Type B pancreatic cell (in vitro differentiated cells): ENCODE measurements at regions not wholly inside any gene's neighbourhood (a gene's known extent, or its start where the extent isn't known, plus 50 kb on each side); places are given as distances from the start of the nearest gene placed in this dataset.
"Not testable (repeated sequence)": the region's sequence is repeated elsewhere in the genome, so short reads cannot be mapped to it uniquely, and the experiment has no call there.

Experiments
- DNase-seq: peaks from one replicate; pipeline ENCODE4 v3.0.0; 2021; ENCODE audit warnings: mixed read lengths; ENCODE audit not compliant: unreplicated experiment; ENCODE audit errors: extremely low spot score
- H3K27ac Mint-ChIP-seq: 2 replicates; pipeline ENCODE4 v1.8.0; 2021; ENCODE audit warnings: mild to moderate bottlenecking, mixed read lengths
- H3K27me3 Mint-ChIP-seq: 2 replicates; pipeline ENCODE4 v1.8.0; 2021; ENCODE audit warnings: mixed read lengths
- H3K36me3 Mint-ChIP-seq: 2 replicates; pipeline ENCODE4 v1.8.0; 2021; ENCODE audit warnings: mixed read lengths
- H3K4me1 Mint-ChIP-seq: one replicate; pipeline ENCODE4 v1.8.0; 2021; ENCODE audit warnings: mixed read lengths; ENCODE audit not compliant: unreplicated experiment
- H3K4me3 Mint-ChIP-seq: 2 replicates; pipeline ENCODE4 v1.8.0; 2021; ENCODE audit warnings: mild to moderate bottlenecking, mixed read lengths
- H3K9me3 Mint-ChIP-seq: 2 replicates; pipeline ENCODE4 v1.8.0; 2021; ENCODE audit warnings: mixed read lengths
- TF ChIP-seq, protein P1 (sequence below): fragments of 200-600 bp; sonication (generic); conservative IDR thresholded peaks from 2 replicates; pipeline ENCODE4 v1.5.0; 2021; ENCODE audit warnings: antibody characterized with exemption, mild to moderate bottlenecking

DNA sequence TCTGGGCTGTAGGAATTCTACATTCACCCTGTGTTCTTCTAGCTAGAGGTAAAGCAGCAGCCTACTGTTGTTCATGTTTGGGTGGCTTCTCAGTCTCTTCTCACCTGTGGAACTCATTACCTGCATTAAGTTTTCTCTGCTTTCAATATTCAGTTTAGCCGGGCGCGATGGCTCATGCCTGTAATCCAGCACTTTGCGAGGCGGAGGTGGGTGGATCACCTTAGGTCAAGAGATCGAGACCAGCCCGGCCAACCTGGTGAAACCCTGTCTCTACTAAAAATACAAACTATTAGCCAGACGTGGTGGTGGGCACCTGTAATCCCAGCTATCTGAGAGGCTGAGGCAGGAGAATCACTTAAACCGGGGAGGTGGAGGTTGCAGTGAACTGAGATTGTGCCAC is 139.8 kb upstream of the UBE2E3 start:
- DNase-seq: no peak
- H3K4me1 Mint-ChIP-seq: no peaks in the 10 kb centered on the region
- H3K27ac Mint-ChIP-seq: no peak overlapping the region
- no peaks in the 10 kb centered on the region for H3K9me3 Mint-ChIP-seq
- no peak overlapping the region for H3K4me3 Mint-ChIP-seq
- TF ChIP-seq, protein P1, sequence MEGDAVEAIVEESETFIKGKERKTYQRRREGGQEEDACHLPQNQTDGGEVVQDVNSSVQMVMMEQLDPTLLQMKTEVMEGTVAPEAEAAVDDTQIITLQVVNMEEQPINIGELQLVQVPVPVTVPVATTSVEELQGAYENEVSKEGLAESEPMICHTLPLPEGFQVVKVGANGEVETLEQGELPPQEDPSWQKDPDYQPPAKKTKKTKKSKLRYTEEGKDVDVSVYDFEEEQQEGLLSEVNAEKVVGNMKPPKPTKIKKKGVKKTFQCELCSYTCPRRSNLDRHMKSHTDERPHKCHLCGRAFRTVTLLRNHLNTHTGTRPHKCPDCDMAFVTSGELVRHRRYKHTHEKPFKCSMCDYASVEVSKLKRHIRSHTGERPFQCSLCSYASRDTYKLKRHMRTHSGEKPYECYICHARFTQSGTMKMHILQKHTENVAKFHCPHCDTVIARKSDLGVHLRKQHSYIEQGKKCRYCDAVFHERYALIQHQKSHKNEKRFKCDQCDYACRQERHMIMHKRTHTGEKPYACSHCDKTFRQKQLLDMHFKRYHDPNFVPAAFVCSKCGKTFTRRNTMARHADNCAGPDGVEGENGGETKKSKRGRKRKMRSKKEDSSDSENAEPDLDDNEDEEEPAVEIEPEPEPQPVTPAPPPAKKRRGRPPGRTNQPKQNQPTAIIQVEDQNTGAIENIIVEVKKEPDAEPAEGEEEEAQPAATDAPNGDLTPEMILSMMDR: no peak
- H3K27me3 Mint-ChIP-seq: no peaks in the 10 kb centered on the region
- H3K36me3 Mint-ChIP-seq: no peaks in the 10 kb centered on the region

DNA sequence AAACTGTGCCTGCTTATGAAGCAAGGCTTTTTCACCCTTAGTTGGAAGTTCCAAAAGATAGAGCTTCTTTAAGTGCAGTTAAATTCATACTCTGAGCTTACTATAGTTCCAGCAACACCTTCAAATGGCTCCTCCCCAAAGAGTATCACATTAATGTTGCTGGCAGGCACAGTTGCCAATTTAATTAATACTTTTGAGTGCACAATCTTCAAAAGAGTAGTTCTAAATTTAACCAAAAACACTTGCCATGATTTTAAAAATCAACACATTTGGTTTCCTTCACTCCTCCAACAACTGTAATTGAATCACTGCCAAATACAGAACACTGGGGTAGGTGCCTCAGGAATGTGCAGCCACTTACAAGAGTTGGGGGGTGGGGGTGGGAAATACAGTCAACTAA is 150.6 kb upstream of the UBE2E3 start:
- H3K4me1 Mint-ChIP-seq: no peaks in the 10 kb centered on the region
- TF ChIP-seq, protein P1: no peak
- H3K36me3 Mint-ChIP-seq: no peaks in the 10 kb centered on the region
- no peak overlapping the region for H3K4me3 Mint-ChIP-seq
- H3K27ac Mint-ChIP-seq: no peak overlapping the region
- no peak for DNase-seq
- H3K9me3 Mint-ChIP-seq: no peaks in the 10 kb centered on the region
- no peaks in the 10 kb centered on the region for H3K27me3 Mint-ChIP-seq

DNA sequence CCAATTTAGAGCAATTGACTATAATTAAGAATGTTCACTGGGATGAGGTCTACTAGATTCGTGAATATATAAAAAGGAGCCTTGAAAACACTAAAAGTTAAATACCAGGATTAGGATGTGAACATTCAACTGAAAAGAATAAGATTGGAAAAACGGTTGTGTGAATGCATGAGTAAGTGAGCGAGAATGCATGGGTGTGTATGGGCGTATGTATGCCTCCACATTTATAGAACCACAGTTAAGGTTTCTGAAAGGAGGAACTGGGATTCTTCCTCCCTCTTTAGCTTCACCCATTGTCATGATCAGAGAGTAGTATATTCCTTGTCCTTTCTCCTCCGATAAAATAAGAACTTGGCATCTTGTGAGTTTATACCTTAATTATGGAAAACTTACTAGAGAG is 151.1 kb upstream of the UBE2E3 start:
- no peak for DNase-seq
- no peaks in the 10 kb centered on the region for H3K27me3 Mint-ChIP-seq

DNA sequence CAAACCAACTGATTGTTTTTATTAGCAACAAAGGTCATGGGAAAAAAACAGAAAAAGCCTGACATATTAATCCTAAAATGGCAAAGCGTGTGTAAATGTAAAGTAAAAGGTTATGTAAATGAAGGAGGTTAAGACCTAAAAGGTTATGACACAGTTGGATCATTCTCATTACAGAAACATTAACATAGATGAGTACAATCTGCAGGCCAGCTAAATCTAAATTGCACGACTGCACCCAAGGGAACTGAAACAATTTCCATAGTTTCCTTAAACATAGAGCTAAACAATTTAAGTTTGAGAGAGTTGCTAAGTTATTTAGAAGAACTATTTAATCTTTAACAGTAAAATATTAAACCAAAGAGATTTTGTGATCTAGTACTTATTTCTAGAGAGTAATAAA is 151.6 kb upstream of the UBE2E3 start:
- Mint-ChIP-seq H3K4me1 (no peaks in the 10 kb centered on the region), H3K36me3 (no peaks in the 10 kb centered on the region), H3K27ac (no peak overlapping the region), H3K27me3 (no peaks in the 10 kb centered on the region), H3K9me3 (no peaks in the 10 kb centered on the region), H3K4me3 (no peak overlapping the region)
- TF ChIP-seq, protein P1: no peak
- DNase-seq: no peak

More for the DNA sequence above, 151.1 kb upstream of the UBE2E3 start:
- H3K27ac Mint-ChIP-seq: no peak overlapping the region
- TF ChIP-seq, protein P1: no peak
- H3K4me1 Mint-ChIP-seq: no peaks in the 10 kb centered on the region
- H3K36me3 Mint-ChIP-seq: no peaks in the 10 kb centered on the region
- no peaks in the 10 kb centered on the region for H3K9me3 Mint-ChIP-seq
- H3K4me3 Mint-ChIP-seq: no peak overlapping the region

DNA sequence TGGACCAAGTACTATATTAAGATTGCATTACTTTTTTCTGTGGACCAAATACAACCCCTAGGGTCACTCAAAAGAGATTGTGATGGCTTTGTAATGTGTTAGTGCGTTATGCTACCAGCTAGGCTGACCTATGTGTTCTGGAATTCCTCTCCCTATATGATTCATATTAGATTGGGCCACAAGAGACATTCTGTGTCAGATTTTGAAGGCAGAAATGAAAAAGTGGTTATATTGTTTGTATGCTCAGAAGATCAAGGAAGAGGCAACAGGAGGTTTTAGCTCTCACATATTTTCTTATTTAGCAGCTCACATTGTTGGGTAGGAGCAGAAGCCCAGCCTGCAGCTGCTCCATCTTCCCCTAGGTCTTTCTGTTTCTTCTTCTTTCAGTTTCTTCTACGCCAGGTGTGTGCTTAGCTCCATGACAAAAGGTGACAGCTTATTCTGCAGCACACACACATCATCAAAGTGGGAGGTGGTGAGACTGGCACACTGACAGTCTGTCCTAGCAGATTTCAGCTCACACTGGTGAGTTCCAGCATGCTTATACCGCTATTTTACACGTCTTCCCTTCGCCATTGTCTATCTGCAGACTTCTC is 156.8 kb upstream of the UBE2E3 start:
- H3K9me3 Mint-ChIP-seq: no peaks in the 10 kb centered on the region
- no peak overlapping the region for H3K27ac Mint-ChIP-seq
- no peaks in the 10 kb centered on the region for H3K36me3 Mint-ChIP-seq
- TF ChIP-seq, protein P1: no peak
- H3K27me3 Mint-ChIP-seq: no peaks in the 10 kb centered on the region
- no peak for DNase-seq
- no peaks in the 10 kb centered on the region for H3K4me1 Mint-ChIP-seq
- H3K4me3 Mint-ChIP-seq: no peak overlapping the region

DNA sequence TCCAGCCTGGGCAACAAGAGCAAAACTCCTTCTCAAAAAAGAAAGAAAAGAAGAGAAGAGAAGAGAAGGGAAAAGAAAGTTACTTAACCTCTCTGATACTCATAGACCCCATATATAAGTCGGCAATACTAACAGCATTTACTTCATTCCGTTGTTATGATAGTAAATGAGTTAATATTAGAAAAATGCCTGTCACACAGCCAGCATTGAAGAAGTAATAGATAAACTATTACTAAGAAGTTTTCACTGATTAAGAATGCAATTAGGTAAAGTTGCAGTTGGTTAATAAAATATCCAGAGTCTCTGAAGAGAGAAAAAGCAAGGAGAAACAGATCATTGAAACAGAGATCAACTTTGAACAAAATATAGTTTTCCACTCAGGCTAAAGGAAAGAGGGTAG is 161.3 kb upstream of the UBE2E3 start:
- no peak overlapping the region for H3K27ac Mint-ChIP-seq
- no peaks in the 10 kb centered on the region for H3K36me3 Mint-ChIP-seq
- peaks cover 9% of the 10 kb centered on the region for H3K9me3 Mint-ChIP-seq
- TF ChIP-seq, protein P1: no peak
- H3K27me3 Mint-ChIP-seq: no peaks in the 10 kb centered on the region
- no peaks in the 10 kb centered on the region for H3K4me1 Mint-ChIP-seq
- no peak overlapping the region for H3K4me3 Mint-ChIP-seq
- no peak for DNase-seq

DNA sequence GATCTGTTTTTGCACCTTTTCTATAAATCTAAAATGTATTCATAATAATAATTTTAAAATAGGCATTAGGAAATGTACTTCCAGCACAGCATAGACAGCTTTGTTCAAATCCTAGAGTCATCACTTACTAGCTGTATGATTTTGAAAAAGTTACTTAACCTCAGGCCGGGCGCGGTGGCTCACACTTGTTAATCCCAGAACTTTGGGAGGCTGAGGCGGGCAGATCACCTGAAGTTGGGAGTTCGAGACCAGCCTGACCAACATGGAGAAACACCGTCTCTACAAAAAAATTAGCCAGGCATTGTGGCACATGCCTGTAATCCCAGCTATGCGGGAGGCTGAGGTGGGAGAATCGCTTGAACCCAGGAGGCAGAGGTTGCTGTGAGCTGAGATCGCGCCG is 161.7 kb upstream of the UBE2E3 start:
- not testable (repeated sequence) for DNase-seq, H3K9me3 Mint-ChIP-seq, H3K36me3 Mint-ChIP-seq, H3K27me3 Mint-ChIP-seq, H3K27ac Mint-ChIP-seq, H3K4me3 Mint-ChIP-seq, H3K4me1 Mint-ChIP-seq
